ENCODE measurements at regions not wholly inside any gene's neighbourhood (a gene's known extent, or its start where the extent isn't known, plus 50 kb on each side); places are given as distances from the start of the nearest gene placed in this dataset.

- CTCF ChIA-PET: no interaction called here
- ATAC-seq (no peak), DNase-seq (ENCODE audit: low read depth, low spot score) (no peak)
- Histone ChIP-seq H3K36me3 (ENCODE audit: control insufficient read depth in 1 of 2, insufficient read depth in 2 of 2, low read length in 2 of 2) (no peaks in the 10 kb centered on the region), H3K27ac (ENCODE audit: low read depth, low read length) (no peak overlapping the region), H3K9ac (ENCODE audit: low read length) (no peak overlapping the region), H4K20me1 (ENCODE audit: insufficient read depth) (no peaks in the 10 kb centered on the region), H3K27me3 (ENCODE audit: insufficient read depth, low read length) (peaks cover 8% of the 10 kb centered on the region), H3K4me1 (ENCODE audit: control insufficient read depth in 1 of 2, insufficient read depth in 2 of 2, low read length in 2 of 2) (no peaks in the 10 kb centered on the region), H3K4me2 (ENCODE audit: low read length) (no peak overlapping the region), H3K79me2 (ENCODE audit: insufficient read depth, low read length) (no peaks in the 10 kb centered on the region), H3K9me3 (ENCODE audit: control insufficient read depth in 1 of 2, insufficient read depth in 1 of 2, low read depth in 1 of 2, low read length in 2 of 2) (no peaks in the 10 kb centered on the region), H2AFZ (ENCODE audit: low read depth, low read length, poor library complexity, severe bottlenecking) (no peak overlapping the region), H3K4me3 (replicated peaks in 1 of 2; ENCODE audit: low read depth in 1 of 2, low read length in 2 of 2) (no peak overlapping the region), H3K9me2 (ENCODE audit: insufficient read depth) (no peaks in the 10 kb centered on the region)
- no peak for TF ChIP-seq MAX (IDR thresholded peaks at IDR 0.05)
- POLR2A ChIA-PET: no interaction called here
- RAD21 ChIA-PET (ENCODE audit: low non-redundant PET in 1 of 2, low total read pairs in 2 of 2, uncharacterized antibody in 2 of 2, unreplicated experiment in 2 of 2): no interaction called here
- no TSS peak for BruUV-seq (replicated peaks)
- intact Hi-C loops (cut with micrococcal nuclease): no loop called here
Observed at GRCh38 chr11:27178859-27179258, 138.2 kb downstream of the BBOX1 start.

All from HCT116 (cell line).